ENCODE measurements at regions not wholly inside any gene's neighbourhood (a gene's known extent, or its start where the extent isn't known, plus 50 kb on each side); places are given as distances from the start of the nearest gene placed in this dataset.

GRCh38 chr4:147068564-147068963 lies 122.9 kb upstream of the TTC29 start:
- Mint-ChIP-seq H3K4me1 (no peaks in the 10 kb centered on the region), H3K27ac (no peak overlapping the region), H3K4me3 (no peak overlapping the region), H3K36me3 (ENCODE audit: low read depth) (no peaks in the 10 kb centered on the region), H3K9me3 (peaks cover 15% of the 10 kb centered on the region), H3K27me3 (peaks cover 9% of the 10 kb centered on the region)
- DNase-seq (no peak), ATAC-seq (no peak)

- no peak for DNase-seq
- Mint-ChIP-seq H3K27ac (no peak overlapping the region), H3K27me3 (peaks cover 9% of the 10 kb centered on the region), H3K9me3 (peaks cover 18% of the 10 kb centered on the region), H3K4me3 (no peak overlapping the region), H3K36me3 (ENCODE audit: low read depth) (no peaks in the 10 kb centered on the region), H3K4me1 (no peaks in the 10 kb centered on the region)
- no peak for ATAC-seq
These were observed 125.6 kb upstream of the TTC29 start for GRCh38 chr4:147071209-147071740.

- no peaks in the 10 kb centered on the region for H3K36me3 Mint-ChIP-seq (ENCODE audit: low read depth)
- DNase-seq (no peak), ATAC-seq (no peak)
- H3K27ac Mint-ChIP-seq, result no peak overlapping the region
- H3K4me3 Mint-ChIP-seq, result no peak overlapping the region
- H3K9me3 Mint-ChIP-seq, result peaks cover 18% of the 10 kb centered on the region
- H3K4me1 Mint-ChIP-seq, result no peaks in the 10 kb centered on the region
- H3K27me3 Mint-ChIP-seq, result peaks cover 7% of the 10 kb centered on the region
These were observed 130.5 kb upstream of the TTC29 start for GRCh38 chr4:147076179-147076578.

GRCh38 chr4:147076728-147077127 lies 131.1 kb upstream of the TTC29 start:
- Mint-ChIP-seq H3K4me3 (no peak overlapping the region), H3K9me3 (peaks cover 16% of the 10 kb centered on the region), H3K27ac (no peak overlapping the region), H3K4me1 (no peaks in the 10 kb centered on the region), H3K27me3 (peaks cover 9% of the 10 kb centered on the region), H3K36me3 (ENCODE audit: low read depth) (no peaks in the 10 kb centered on the region)
- ATAC-seq (no peak), DNase-seq (no peak)

GRCh38 chr4:147078362-147078761 lies 132.7 kb upstream of the TTC29 start:
- H3K36me3 Mint-ChIP-seq (ENCODE audit: low read depth), result no peaks in the 10 kb centered on the region
- H3K27ac Mint-ChIP-seq, result no peak overlapping the region
- peaks cover 4% of the 10 kb centered on the region for H3K27me3 Mint-ChIP-seq
- DNase-seq (no peak), ATAC-seq (no peak)
- peaks cover 3% of the 10 kb centered on the region for H3K9me3 Mint-ChIP-seq
- no peaks in the 10 kb centered on the region for H3K4me1 Mint-ChIP-seq
- no peak overlapping the region for H3K4me3 Mint-ChIP-seq

DNA sequence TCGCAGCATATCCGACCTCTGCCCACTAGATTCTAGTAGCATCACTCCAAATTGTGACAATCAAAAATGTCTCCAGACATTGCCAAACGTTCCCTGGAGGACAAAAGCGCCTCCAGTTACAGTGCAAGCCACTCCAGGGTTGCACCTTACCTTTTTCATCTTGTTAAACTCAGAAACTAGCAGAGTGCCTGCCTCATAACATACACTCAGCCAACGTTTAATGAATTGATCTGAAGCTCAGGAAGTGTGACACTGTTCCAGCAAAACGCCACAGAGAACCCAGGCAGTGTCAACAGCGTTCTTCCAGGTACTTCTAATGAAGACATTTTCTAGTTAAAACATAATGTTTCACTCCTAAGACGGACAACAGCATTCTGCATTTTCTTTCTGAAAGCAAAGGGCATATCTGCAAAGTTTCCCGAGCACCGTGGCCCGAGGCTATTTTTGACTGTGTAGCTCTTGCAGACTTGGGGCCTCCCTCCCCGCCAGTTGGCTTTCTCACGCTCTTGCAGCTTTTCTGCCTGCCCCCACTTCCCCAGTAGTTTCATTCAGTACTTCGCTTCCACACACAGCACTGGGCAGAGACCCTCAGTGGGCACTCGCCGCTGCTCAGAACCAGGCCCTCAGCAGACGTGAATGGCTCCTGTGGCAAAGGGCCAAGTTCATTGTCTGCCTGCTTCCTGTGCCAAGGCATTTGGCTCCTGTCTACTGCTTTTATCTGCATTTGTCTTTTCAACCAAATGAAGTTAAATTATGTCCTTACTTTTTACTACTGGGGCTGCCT lies 133.4 kb upstream of the TTC29 start:
- no peak for DNase-seq
- no peak for ATAC-seq
- Mint-ChIP-seq H3K4me1 (no peaks in the 10 kb centered on the region), H3K27me3 (peaks cover 4% of the 10 kb centered on the region), H3K27ac (no peak overlapping the region), H3K36me3 (ENCODE audit: low read depth) (no peaks in the 10 kb centered on the region), H3K9me3 (peaks cover under 1% of the 10 kb centered on the region), H3K4me3 (no peak overlapping the region)

DNA sequence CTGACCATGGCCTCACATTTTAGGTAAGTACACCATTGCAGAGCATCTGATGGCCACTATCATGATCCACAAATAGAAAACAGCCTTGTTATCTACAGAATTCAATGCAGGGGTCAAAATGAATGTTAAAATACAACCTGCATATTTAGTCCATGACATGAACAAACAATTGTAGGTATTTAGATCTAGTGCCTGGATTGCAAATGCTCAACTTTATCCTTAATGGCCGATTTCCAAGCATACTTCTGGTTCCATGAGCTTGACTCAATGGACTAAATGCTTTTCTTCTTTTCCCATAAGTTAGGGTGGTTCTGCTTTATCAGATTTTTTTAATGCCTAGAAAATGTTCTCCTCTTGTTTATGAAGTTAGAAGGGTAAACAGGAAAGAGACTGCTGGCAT lies 139.2 kb upstream of the TTC29 start:
- Mint-ChIP-seq H3K9me3 (no peaks in the 10 kb centered on the region), H3K27me3 (peaks cover 9% of the 10 kb centered on the region), H3K27ac (no peak overlapping the region), H3K4me1 (no peaks in the 10 kb centered on the region), H3K36me3 (ENCODE audit: low read depth) (no peaks in the 10 kb centered on the region), H3K4me3 (no peak overlapping the region)
- no peak for ATAC-seq
- no peak for DNase-seq

DNA sequence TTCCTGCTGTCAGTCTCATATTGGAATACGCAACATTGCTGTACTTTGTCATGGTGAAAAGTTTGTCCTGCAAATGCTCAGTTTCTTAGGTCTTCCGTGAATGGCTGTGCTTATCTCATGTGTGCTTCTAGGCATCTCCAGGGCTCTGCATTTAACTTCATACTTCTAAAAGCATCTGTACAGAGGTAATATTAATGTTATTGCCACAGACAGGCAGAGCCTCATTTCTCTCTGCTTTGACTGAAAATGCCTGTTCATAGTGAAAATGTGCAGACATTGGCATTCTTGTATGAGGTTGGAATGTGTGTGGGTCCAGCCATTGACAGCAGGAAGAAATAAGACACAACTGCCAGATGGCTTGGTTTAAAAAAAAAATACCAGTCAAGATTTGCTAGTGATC lies 140.1 kb upstream of the TTC29 start:
- Mint-ChIP-seq H3K4me3 (no peak overlapping the region), H3K27ac (no peak overlapping the region), H3K9me3 (no peaks in the 10 kb centered on the region), H3K27me3 (peaks cover 13% of the 10 kb centered on the region), H3K4me1 (no peaks in the 10 kb centered on the region), H3K36me3 (ENCODE audit: low read depth) (no peaks in the 10 kb centered on the region)
- ATAC-seq (no peak), DNase-seq (no peak)

GRCh38 chr4:147088146-147088545 lies 142.5 kb upstream of the TTC29 start:
- Mint-ChIP-seq H3K27ac (no peak overlapping the region), H3K9me3 (no peaks in the 10 kb centered on the region), H3K36me3 (ENCODE audit: low read depth) (no peaks in the 10 kb centered on the region), H3K4me1 (no peaks in the 10 kb centered on the region), H3K27me3 (peaks cover 11% of the 10 kb centered on the region), H3K4me3 (no peak overlapping the region)
- DNase-seq, result no peak
- no peak for ATAC-seq

DNA sequence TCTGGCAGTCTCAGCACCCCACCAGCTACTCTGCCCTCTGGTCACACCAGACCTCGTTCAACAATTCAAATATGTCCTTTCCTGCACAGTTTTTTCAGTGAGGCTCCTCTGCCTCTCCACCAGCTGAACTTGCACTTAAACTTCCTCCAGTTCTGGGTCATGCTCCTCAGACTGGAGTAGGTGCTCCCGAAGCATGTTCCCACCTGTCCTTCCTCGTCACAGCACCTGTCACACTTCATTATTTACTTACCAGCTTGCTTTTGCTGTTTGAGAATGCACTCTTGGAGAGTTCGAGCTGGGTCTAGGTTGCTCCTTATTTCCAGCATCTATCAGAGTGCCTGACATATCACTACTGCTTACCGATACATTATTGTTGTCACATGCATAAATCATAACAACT lies 144.8 kb upstream of the TTC29 start:
- DNase-seq, result no peak
- no peaks in the 10 kb centered on the region for H3K36me3 Mint-ChIP-seq (ENCODE audit: low read depth)
- H3K4me3 Mint-ChIP-seq, result no peak overlapping the region
- ATAC-seq, result no peak
- H3K9me3 Mint-ChIP-seq, result no peaks in the 10 kb centered on the region
- H3K27ac Mint-ChIP-seq, result no peak overlapping the region
- H3K4me1 Mint-ChIP-seq, result no peaks in the 10 kb centered on the region
- H3K27me3 Mint-ChIP-seq, result peaks cover 13% of the 10 kb centered on the region

DNA sequence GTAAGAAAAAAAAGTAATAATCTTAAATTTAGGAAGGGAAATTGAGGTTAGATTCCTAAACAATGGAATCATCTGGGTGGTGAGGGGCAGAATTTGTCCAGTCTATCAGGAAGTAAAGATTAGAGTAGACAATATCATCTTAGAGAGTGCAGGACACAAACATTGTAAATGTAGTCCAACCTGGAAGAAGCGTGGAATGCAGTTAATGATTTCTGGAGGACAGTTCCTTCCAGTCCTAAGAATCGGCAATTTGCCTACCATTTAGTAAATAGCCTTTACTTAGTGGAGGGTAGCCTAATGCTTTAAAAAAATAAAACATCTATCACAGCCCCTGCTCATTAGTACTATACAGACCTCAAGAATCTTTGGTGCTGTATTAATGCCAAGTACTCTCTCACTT lies 147.5 kb upstream of the TTC29 start:
- no peak overlapping the region for H3K4me3 Mint-ChIP-seq

DNA sequence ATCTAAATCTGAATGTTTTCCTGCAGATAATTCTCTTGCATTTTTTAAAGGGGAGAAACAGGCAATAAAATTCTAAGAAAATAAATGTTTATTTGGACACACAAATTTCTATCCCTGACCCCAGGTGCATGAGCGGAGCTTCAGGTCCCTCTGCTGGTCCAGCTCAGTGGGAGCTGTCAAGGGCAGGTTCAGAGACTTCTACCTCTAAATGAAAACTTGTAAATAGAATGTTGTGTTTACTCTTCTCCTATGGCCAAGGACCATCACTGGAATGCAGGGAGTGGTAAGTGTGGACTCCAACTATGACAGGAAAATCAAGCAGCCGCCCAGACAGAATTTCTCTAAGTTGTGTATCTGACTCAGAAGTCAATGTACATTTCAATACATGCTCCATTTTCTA lies 148.6 kb upstream of the TTC29 start:
- H3K36me3 Mint-ChIP-seq (ENCODE audit: low read depth), result no peaks in the 10 kb centered on the region
- ATAC-seq, result no peak
- no peak for DNase-seq
- no peak overlapping the region for H3K27ac Mint-ChIP-seq
- no peaks in the 10 kb centered on the region for H3K4me1 Mint-ChIP-seq
- H3K27me3 Mint-ChIP-seq, result peaks cover 16% of the 10 kb centered on the region
- H3K9me3 Mint-ChIP-seq, result no peaks in the 10 kb centered on the region
- no peak overlapping the region for H3K4me3 Mint-ChIP-seq

More for the DNA sequence above, 147.5 kb upstream of the TTC29 start:
- ATAC-seq, result no peak
- Mint-ChIP-seq H3K36me3 (ENCODE audit: low read depth) (no peaks in the 10 kb centered on the region), H3K4me1 (no peaks in the 10 kb centered on the region), H3K27me3 (peaks cover 14% of the 10 kb centered on the region), H3K9me3 (no peaks in the 10 kb centered on the region), H3K27ac (no peak overlapping the region)
- no peak for DNase-seq

DNA sequence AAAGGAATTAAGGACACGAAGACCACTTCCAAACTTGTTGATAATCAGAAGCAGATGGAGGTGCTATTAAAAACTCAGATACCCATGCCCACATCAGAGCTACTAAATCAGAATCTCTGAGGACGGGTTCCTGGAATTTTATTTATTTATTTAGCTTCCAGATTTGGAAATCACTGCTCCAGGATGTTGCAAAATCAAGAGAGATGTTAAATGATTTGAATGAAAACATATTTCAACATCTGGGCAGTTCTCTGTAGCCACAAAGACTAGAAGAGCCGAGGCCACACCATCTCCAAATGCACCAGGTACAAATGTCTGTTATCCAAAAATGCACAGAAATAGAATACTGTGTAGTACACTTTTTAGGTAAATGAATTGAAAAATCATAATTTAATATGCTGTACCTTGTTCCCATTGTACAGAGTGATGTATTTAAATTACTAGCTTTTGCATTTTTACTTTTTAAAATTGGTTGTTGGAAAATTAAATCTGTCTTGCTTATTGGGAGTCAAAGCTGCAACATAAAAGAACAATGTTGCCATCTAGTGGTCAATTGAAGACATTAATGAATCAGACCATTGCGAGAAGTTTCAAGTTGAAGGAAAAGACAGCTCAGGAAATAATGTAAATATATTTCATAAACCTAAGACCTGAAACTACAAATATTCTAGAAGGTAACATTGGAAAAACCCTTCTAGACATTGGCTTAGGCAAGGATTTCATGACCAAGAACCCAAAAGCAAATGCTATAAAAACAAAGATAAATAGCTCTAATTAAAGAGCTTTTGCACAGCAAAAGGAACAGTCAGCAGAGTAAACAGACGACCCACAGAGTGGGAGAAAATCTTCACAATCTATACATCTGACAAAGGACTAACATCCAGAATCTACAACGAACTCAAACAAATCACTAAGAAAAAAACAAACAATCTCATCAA lies 151.3 kb upstream of the TTC29 start:
- Mint-ChIP-seq H3K4me3 (no peak overlapping the region), H3K4me1 (no peaks in the 10 kb centered on the region), H3K27me3 (peaks cover 17% of the 10 kb centered on the region), H3K36me3 (ENCODE audit: low read depth) (no peaks in the 10 kb centered on the region), H3K9me3 (no peaks in the 10 kb centered on the region), H3K27ac (no peak overlapping the region)
- ATAC-seq, result no peak
- DNase-seq, result no peak

DNA sequence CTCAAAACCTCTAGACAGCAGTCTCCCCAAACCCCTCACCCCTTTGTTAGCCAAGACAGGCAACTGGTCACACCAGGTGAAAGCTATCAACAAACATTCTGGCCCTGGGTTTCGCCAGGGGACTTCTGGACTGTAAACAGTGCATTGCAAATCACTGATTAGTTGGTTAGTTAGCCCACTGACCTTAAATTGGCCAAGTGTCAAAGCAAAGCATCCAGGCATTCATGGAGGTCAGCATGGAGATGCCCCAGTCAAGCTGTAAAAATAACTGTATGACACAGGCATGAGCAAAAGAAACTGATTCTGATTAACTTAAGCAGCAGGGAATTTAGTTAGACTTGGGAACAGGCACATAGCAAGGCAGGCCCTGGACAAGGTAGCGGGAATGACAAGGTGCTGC lies 156.0 kb upstream of the TTC29 start:
- DNase-seq (no peak), ATAC-seq (no peak)
- H3K36me3 Mint-ChIP-seq (ENCODE audit: low read depth), result no peaks in the 10 kb centered on the region
- H3K27me3 Mint-ChIP-seq, result peaks cover 20% of the 10 kb centered on the region
- H3K27ac Mint-ChIP-seq, result no peak overlapping the region
- no peaks in the 10 kb centered on the region for H3K4me1 Mint-ChIP-seq
- H3K4me3 Mint-ChIP-seq, result no peak overlapping the region
- H3K9me3 Mint-ChIP-seq, result no peaks in the 10 kb centered on the region

- DNase-seq, result no peak
- H3K27me3 Mint-ChIP-seq, result peaks cover 14% of the 10 kb centered on the region
- no peak for ATAC-seq
- no peak overlapping the region for H3K27ac Mint-ChIP-seq
- no peaks in the 10 kb centered on the region for H3K4me1 Mint-ChIP-seq
- H3K36me3 Mint-ChIP-seq (ENCODE audit: low read depth), result no peaks in the 10 kb centered on the region
- no peak overlapping the region for H3K4me3 Mint-ChIP-seq
- no peaks in the 10 kb centered on the region for H3K9me3 Mint-ChIP-seq
These were observed 156.9 kb upstream of the TTC29 start for GRCh38 chr4:147102596-147102995.
